ENCODE measurements at regions not wholly inside any gene's neighbourhood (a gene's known extent, or its start where the extent isn't known, plus 50 kb on each side); places are given as distances from the start of the nearest gene placed in this dataset.

- ChIA-PET CTCF (no interaction called here), RAD21 (ENCODE audit: unreplicated experiment) (no interaction called here), POLR2A (no interaction called here), SMC1A (ENCODE audit: uncharacterized antibody, unreplicated experiment) (no interaction called here)
- H3K4me2 ChIP-seq (ENCODE audit: control insufficient read depth, insufficient read depth): no peak overlapping the region
- no peak overlapping the region for H3K9ac ChIP-seq (ENCODE audit: control insufficient read depth, insufficient read depth, low read length)
- no peak for ATAC-seq
- H4K20me1 ChIP-seq (ENCODE audit: control insufficient read depth, insufficient read depth): no peaks in the 10 kb centered on the region
- TF ChIP-seq MAX (IDR thresholded peaks at IDR 0.05; ENCODE audit: low read depth, low read length) (no peak), POLR2AphosphoS2 (IDR thresholded peaks at IDR 0.05; ENCODE audit: low read depth, low read length) (no peak), JUNB (IDR thresholded peaks at IDR 0.05) (no peak)
- no peaks in the 10 kb centered on the region for H3K27me3 ChIP-seq (replicated peaks in 1 of 2; ENCODE audit: control insufficient read depth in 2 of 2, insufficient read depth in 2 of 2, low read length in 1 of 2)
- intact Hi-C loops (cut with micrococcal nuclease; ENCODE audit: unreplicated experiment) (no loop called here), in situ Hi-C loops (cut with MboI) (no loop called here)
- no peak for FAIRE-seq
- 0% methylated on average over 1 of the region's 1 CpG for WGBS (ENCODE audit: insufficient coverage, insufficient replicate concordance, low lambda C conversion rate, missing lambda C conversion rate)
- H3K36me3 ChIP-seq (ENCODE audit: control insufficient read depth in 2 of 2, insufficient read depth in 2 of 2, low read length in 1 of 2): no peaks in the 10 kb centered on the region
- H2AFZ ChIP-seq (ENCODE audit: control insufficient read depth, low read depth, low read length): no peak overlapping the region
- no peaks in the 10 kb centered on the region for H3K9me3 ChIP-seq (replicated peaks; ENCODE audit: control insufficient read depth, insufficient read depth, low read length)
- no peaks in the 10 kb centered on the region for H3K4me1 ChIP-seq (ENCODE audit: control insufficient read depth, insufficient read depth, low read length)
- H3K4me3 ChIP-seq: no peak overlapping the region
- no peak for DNase-seq (ENCODE audit: low read depth, low spot score)
- H3K79me2 ChIP-seq (ENCODE audit: control insufficient read depth, insufficient read depth, low read length): no peaks in the 10 kb centered on the region
- BruUV-seq (replicated peaks): no TSS peak
- H3K27ac ChIP-seq (ENCODE audit: control insufficient read depth, insufficient read depth): no peak overlapping the region
Observed at GRCh38 chr6:19949155-19949554, 112.0 kb downstream of the ID4 start.

GRCh38 chr6:19964115-19964514 lies 126.9 kb downstream of the ID4 start:
- ATAC-seq (no peak), DNase-seq (ENCODE audit: low read depth, low spot score) (no peak), FAIRE-seq (no peak)
- Histone ChIP-seq H2AFZ (ENCODE audit: control insufficient read depth, low read depth, low read length) (no peak overlapping the region), H3K36me3 (ENCODE audit: control insufficient read depth in 2 of 2, insufficient read depth in 2 of 2, low read length in 1 of 2) (no peaks in the 10 kb centered on the region), H3K4me1 (ENCODE audit: control insufficient read depth, insufficient read depth, low read length) (no peaks in the 10 kb centered on the region), H3K4me3 (no peak overlapping the region), H3K4me2 (ENCODE audit: control insufficient read depth, insufficient read depth) (no peak overlapping the region), H3K9me3 (replicated peaks; ENCODE audit: control insufficient read depth, insufficient read depth, low read length) (no peaks in the 10 kb centered on the region), H3K27ac (ENCODE audit: control insufficient read depth, insufficient read depth) (no peak overlapping the region), H3K79me2 (ENCODE audit: control insufficient read depth, insufficient read depth, low read length) (no peaks in the 10 kb centered on the region), H3K27me3 (replicated peaks in 1 of 2; ENCODE audit: control insufficient read depth in 2 of 2, insufficient read depth in 2 of 2, low read length in 1 of 2) (no peaks in the 10 kb centered on the region), H3K9ac (ENCODE audit: control insufficient read depth, insufficient read depth, low read length) (no peak overlapping the region), H4K20me1 (ENCODE audit: control insufficient read depth, insufficient read depth) (no peaks in the 10 kb centered on the region)
- TF ChIP-seq NBN (IDR thresholded peaks at IDR 0.05): no peak
- TF ChIP-seq IRF5 (IDR thresholded peaks at IDR 0.05; ENCODE audit: borderline replicate concordance): no peak
- TF ChIP-seq, protein P1, sequence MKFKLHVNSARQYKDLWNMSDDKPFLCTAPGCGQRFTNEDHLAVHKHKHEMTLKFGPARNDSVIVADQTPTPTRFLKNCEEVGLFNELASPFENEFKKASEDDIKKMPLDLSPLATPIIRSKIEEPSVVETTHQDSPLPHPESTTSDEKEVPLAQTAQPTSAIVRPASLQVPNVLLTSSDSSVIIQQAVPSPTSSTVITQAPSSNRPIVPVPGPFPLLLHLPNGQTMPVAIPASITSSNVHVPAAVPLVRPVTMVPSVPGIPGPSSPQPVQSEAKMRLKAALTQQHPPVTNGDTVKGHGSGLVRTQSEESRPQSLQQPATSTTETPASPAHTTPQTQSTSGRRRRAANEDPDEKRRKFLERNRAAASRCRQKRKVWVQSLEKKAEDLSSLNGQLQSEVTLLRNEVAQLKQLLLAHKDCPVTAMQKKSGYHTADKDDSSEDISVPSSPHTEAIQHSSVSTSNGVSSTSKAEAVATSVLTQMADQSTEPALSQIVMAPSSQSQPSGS (IDR thresholded peaks at IDR 0.05; ENCODE audit: low read length): no peak
- TF ChIP-seq ZNF217 (IDR thresholded peaks at IDR 0.05): no peak
- no peak for TF ChIP-seq NFIC (IDR thresholded peaks at IDR 0.05; ENCODE audit: low read depth, low read length)
- TF ChIP-seq, protein P2, sequence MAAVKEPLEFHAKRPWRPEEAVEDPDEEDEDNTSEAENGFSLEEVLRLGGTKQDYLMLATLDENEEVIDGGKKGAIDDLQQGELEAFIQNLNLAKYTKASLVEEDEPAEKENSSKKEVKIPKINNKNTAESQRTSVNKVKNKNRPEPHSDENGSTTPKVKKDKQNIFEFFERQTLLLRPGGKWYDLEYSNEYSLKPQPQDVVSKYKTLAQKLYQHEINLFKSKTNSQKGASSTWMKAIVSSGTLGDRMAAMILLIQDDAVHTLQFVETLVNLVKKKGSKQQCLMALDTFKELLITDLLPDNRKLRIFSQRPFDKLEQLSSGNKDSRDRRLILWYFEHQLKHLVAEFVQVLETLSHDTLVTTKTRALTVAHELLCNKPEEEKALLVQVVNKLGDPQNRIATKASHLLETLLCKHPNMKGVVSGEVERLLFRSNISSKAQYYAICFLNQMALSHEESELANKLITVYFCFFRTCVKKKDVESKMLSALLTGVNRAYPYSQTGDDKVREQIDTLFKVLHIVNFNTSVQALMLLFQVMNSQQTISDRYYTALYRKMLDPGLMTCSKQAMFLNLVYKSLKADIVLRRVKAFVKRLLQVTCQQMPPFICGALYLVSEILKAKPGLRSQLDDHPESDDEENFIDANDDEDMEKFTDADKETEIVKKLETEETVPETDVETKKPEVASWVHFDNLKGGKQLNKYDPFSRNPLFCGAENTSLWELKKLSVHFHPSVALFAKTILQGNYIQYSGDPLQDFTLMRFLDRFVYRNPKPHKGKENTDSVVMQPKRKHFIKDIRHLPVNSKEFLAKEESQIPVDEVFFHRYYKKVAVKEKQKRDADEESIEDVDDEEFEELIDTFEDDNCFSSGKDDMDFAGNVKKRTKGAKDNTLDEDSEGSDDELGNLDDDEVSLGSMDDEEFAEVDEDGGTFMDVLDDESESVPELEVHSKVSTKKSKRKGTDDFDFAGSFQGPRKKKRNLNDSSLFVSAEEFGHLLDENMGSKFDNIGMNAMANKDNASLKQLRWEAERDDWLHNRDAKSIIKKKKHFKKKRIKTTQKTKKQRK (IDR thresholded peaks at IDR 0.05; ENCODE audit: low read depth, low read length): no peak
- in situ Hi-C loops (cut with MboI) (no loop called here), intact Hi-C loops (cut with micrococcal nuclease; ENCODE audit: unreplicated experiment) (no loop called here)
- RAD21 ChIA-PET (ENCODE audit: unreplicated experiment): no interaction called here
- BruUV-seq (replicated peaks): no TSS peak
- SMC1A ChIA-PET (ENCODE audit: uncharacterized antibody, unreplicated experiment): no interaction called here
- 0% methylated on average over 2 of the region's 2 CpGs for WGBS (ENCODE audit: insufficient coverage, insufficient replicate concordance, low lambda C conversion rate, missing lambda C conversion rate)
- POLR2A ChIA-PET: no interaction called here
- CTCF ChIA-PET: no interaction called here

Measured in GM12878 (cell line).